Heart left ventricle (tissue), 13 donors: ENCODE measurements at regions not wholly inside any gene's neighbourhood (a gene's known extent, or its start where the extent isn't known, plus 50 kb on each side); places are given as distances from the start of the nearest gene placed in this dataset.

ENCODE experiments used
- CTCF ChIP-seq, 12 donors: fragments of 200-600 bp; sonication (generic) in 4 of 12; IDR thresholded peaks; one replicate each; pipeline versions ENCODE4 v1.5.0 to v1.8.0; 2018 to 2022; ENCODE audit warnings: antibody characterized with exemption in 12 of 12, mild to moderate bottlenecking in 5 of 12
- POLR2A ChIP-seq, 2 donors: fragments of 450-650 bp; IDR thresholded peaks; one replicate each; pipeline ENCODE4 v1.6.1; 2017; ENCODE audit warnings: antibody characterized with exemption in 2 of 2, mild to moderate bottlenecking in 2 of 2, moderate library complexity in 2 of 2
- donor health status: ischemic (EF 13 %, LVEDD 7.1; RV severe dilation, severe dysfunction).
- donor health status: DM: no; HTN: yes; CAD: no.
- donor health status: DM: no; HTN: no; CAD: no.
- donor health status: ischemic (EF 25% LVEDD 6.9; RV normal size, moderate dysfunction).
- donor health status: ischemic (EF 25% LVEDD 5.7; RV mildly dilated, moderate dysfunction).
- donor health status: ischemic (EF 35%, LVEDD 5.7; RV mildly dilated, moderate dysfunction).
- donor health status: nonischemic (EF 11% LVEDD 7.7; RV severe dilation, severe dysfunction).
- donor health status: DM: yes; HTN: yes; CAD: no.
- donor health status: PGD.
- donor health status: ischemic (EF 29% LVEDD 5.4; RV normal size, mild dysfunction).
- donor health status: nonischemic (EF 23%, LVEDD 6.1; RV moderate dilation, normal function).

GRCh38 chr17:51427323-51427811 is 167.0 kb downstream of the UTP18 start:
- TF ChIP-seq POLR2A (IDR thresholded peaks at IDR 0.05) (no peak), CTCF (IDR thresholded peaks at IDR 0.05) (no peak)
